PC-9 (cell line): ENCODE measurements at regions not wholly inside any gene's neighbourhood (a gene's known extent, or its start where the extent isn't known, plus 50 kb on each side); places are given as distances from the start of the nearest gene placed in this dataset.

Experiments
- BruUV-seq: library from RNA; stranded (reverse); fragments of 400-500 nt; replicated peaks from 2 replicates; lab custom pipeline; 2021; lab: Mats Ljungman, UMichigan
- CTCF ChIA-PET: fragments of 300-600 bp; sonication (Branson Sonifier 250); formaldehyde crosslinking; loops from one replicate; lab custom pipeline; 2022; ENCODE audit warnings: antibody characterized with exemption; lab: Charles Lee
- POLR2A ChIA-PET: fragments of 300-600 bp; sonication (Branson Sonifier 250); formaldehyde crosslinking; loops from one replicate; lab custom pipeline; 2022; ENCODE audit warnings: antibody characterized with exemption; ENCODE audit not compliant: unreplicated experiment; lab: Charles Lee
- DNase-seq, 2 experiments: peaks; one replicate each; pipeline versions ENCODE4 v3.0.0 to v3.0.0-alpha.2; 2015 to 2022; ENCODE audit warnings: mixed read lengths in 1 of 2
- H2AFZ ChIP-seq: fragments of 200-600 bp; sonication (generic); 2 replicates; pipeline ENCODE4 v1.8.1; 2017; ENCODE audit warnings: antibody characterized with exemption
- H3F3A ChIP-seq: fragments of 200-600 bp; sonication (generic); 2 replicates; pipeline ENCODE4 v1.8.1; 2017; ENCODE audit warnings: antibody characterized with exemption, mild to moderate bottlenecking, low read depth; ENCODE audit not compliant: insufficient read depth
- H3K27ac ChIP-seq: fragments of 200-600 bp; sonication (generic); 2 replicates; pipeline ENCODE4 v1.6.1; 2016; ENCODE audit warnings: mixed run types
- H3K27me3 ChIP-seq: fragments of 200-600 bp; sonication (generic); 2 replicates; pipeline ENCODE4 v1.6.1; 2016; ENCODE audit warnings: low read depth, mixed run types; ENCODE audit not compliant: insufficient read depth
- H3K36me3 ChIP-seq: fragments of 200-600 bp; sonication (generic); 2 replicates; pipeline ENCODE4 v1.6.1; 2016; ENCODE audit warnings: low read depth, mixed run types
- H3K4me1 ChIP-seq: fragments of 200-600 bp; sonication (generic); replicated peaks from 2 replicates; pipeline ENCODE4 v1.6.1; 2016; ENCODE audit warnings: mixed run types; ENCODE audit not compliant: insufficient read depth
- H3K4me2 ChIP-seq: fragments of 200-600 bp; sonication (generic); 2 replicates; pipeline ENCODE4 v1.6.1; 2017; ENCODE audit warnings: mixed run types
- H3K4me3 ChIP-seq: fragments of 200-600 bp; sonication (generic); 2 replicates; pipeline ENCODE4 v1.6.1; 2016; ENCODE audit warnings: mixed run types
- H3K79me2 ChIP-seq: fragments of 200-600 bp; sonication (generic); 2 replicates; pipeline ENCODE4 v1.6.1; 2017; ENCODE audit warnings: low read depth, mixed run types
- H3K9me2 ChIP-seq: fragments of 200-600 bp; sonication (generic); 2 replicates; pipeline ENCODE4 v1.8.1; 2017; ENCODE audit warnings: mild to moderate bottlenecking; ENCODE audit not compliant: insufficient read depth
- H3K9me3 ChIP-seq: fragments of 200-600 bp; sonication (generic); 2 replicates; pipeline ENCODE4 v1.8.1; 2016; ENCODE audit warnings: low read depth; ENCODE audit not compliant: insufficient read depth
- H4K20me1 ChIP-seq: fragments of 200-600 bp; sonication (generic); 2 replicates; pipeline ENCODE4 v1.8.1; 2017; ENCODE audit not compliant: insufficient read depth
- CTCF ChIP-seq: fragments of 200-600 bp; sonication (generic); conservative IDR thresholded peaks from 2 replicates; pipeline ENCODE4 v1.6.1; 2017; ENCODE audit warnings: mixed run types, antibody characterized with exemption, mild to moderate bottlenecking, moderate library complexity
- EZH2 ChIP-seq: fragments of 200-600 bp; sonication (generic); IDR thresholded peaks from 2 replicates; pipeline ENCODE4 v1.8.0; 2017; ENCODE audit warnings: antibody characterized with exemption, low read depth
- intact Hi-C: fragments of 100-400 bp; cut with micrococcal nuclease; formaldehyde crosslinking; loops from one replicate; pipeline ENCODE4 v1.10.0; 2022; ENCODE audit not compliant: unreplicated experiment

GRCh38 chr22:27238935-27239510 is 562.5 kb downstream of the MN1 start:
- H3K27ac ChIP-seq: no peak overlapping the region
- H3K79me2 ChIP-seq: no peaks in the 10 kb centered on the region
- peak overlapping the region; percentile 31; the same call in 1 of the 2 replicates for H3K4me2 ChIP-seq
- no peak overlapping the region for H2AFZ ChIP-seq
- H3K4me1 ChIP-seq: peaks cover 10% of the 10 kb centered on the region
- H3F3A ChIP-seq: no peaks in the 10 kb centered on the region
- no peaks in the 10 kb centered on the region for H3K36me3 ChIP-seq
- ChIA-PET CTCF (no interaction called here), POLR2A (no interaction called here)
- no peaks in the 10 kb centered on the region for H4K20me1 ChIP-seq
- intact Hi-C loops: loop anchor here (1.0 kb wide), 1 partner anchor 37 kb away; no protein-coding TSS in a partner anchor
- H3K27me3 ChIP-seq: no peaks in the 10 kb centered on the region
- DNase-seq: peak; percentile 44 to 73
- BruUV-seq: no TSS peak
- H3K9me3 ChIP-seq: no peaks in the 10 kb centered on the region
- H3K4me3 ChIP-seq: no peak overlapping the region
- TF ChIP-seq CTCF (no peak), EZH2 (no peak)
- no peaks in the 10 kb centered on the region for H3K9me2 ChIP-seq

- no peak overlapping the region for H3K27ac ChIP-seq
- no peaks in the 10 kb centered on the region for H4K20me1 ChIP-seq
- ChIA-PET CTCF (no interaction called here), POLR2A (no interaction called here)
- intact Hi-C loops: loop anchor here (1.0 kb wide), 1 partner anchor 37 kb away; no protein-coding TSS in a partner anchor
- BruUV-seq: no TSS peak
- TF ChIP-seq EZH2: no peak
- H3K4me2 ChIP-seq: peak overlapping the region; percentile 31; the same call in 1 of the 2 replicates
- H3K27me3 ChIP-seq: no peaks in the 10 kb centered on the region
- H3K4me3 ChIP-seq: no peak overlapping the region
- H3K36me3 ChIP-seq: no peaks in the 10 kb centered on the region
- peaks cover 10% of the 10 kb centered on the region for H3K4me1 ChIP-seq
- H3K9me2 ChIP-seq: no peaks in the 10 kb centered on the region
- no peaks in the 10 kb centered on the region for H3F3A ChIP-seq
- no peaks in the 10 kb centered on the region for H3K79me2 ChIP-seq
- H3K9me3 ChIP-seq: no peaks in the 10 kb centered on the region; the same call in 1 of the 2 replicates
- DNase-seq: no peak
- no peak overlapping the region for H2AFZ ChIP-seq
Measured at GRCh38 chr22:27239520-27239919, 562.0 kb downstream of the MN1 start.

DNA sequence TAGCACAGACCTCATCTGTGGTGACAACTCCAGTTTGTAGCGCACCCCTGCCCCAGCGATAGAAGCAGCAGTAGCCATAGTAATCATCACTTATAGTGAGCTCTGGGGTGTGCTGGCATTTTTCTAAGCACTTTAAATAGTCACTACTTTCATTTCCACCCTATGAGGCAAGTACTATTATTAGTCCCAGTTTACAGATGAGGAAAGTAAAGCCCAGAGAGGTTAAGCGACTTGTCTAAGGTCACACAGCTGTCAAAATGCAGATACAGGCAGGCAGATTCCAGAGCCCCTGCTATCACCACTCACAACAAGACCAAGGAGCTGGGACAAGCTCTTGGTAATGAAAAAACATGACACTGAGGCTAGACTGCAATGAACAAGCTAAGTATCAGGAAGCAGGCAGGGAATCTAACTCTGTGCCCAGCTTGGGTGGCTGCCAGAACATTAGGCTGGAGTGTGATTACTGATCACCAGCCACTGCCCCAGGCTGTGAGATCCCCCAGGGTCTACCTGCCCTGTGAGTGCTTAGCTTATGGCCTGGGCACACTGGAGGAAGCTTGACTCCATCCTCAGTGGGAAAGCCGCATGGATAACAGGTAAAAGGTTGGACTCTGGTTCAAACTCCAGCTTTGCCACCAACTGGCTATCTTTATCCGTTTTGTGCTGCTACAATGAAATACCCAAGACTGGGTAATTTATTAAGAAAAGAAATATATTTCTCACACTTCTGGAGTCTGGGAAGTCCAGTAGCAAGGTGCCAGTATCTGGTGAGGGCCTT is 561.1 kb downstream of the MN1 start:
- Histone ChIP-seq H3K4me1 (peaks cover 10% of the 10 kb centered on the region), H3K4me2 (no peak overlapping the region), H3K27me3 (no peaks in the 10 kb centered on the region), H3F3A (no peaks in the 10 kb centered on the region), H3K36me3 (no peaks in the 10 kb centered on the region), H3K4me3 (no peak overlapping the region), H4K20me1 (no peaks in the 10 kb centered on the region), H3K79me2 (no peaks in the 10 kb centered on the region), H3K9me3 (no peaks in the 10 kb centered on the region; the same call in 1 of the 2 replicates), H2AFZ (no peak overlapping the region), H3K27ac (no peak overlapping the region), H3K9me2 (no peaks in the 10 kb centered on the region)
- intact Hi-C loops: no loop called here
- ChIA-PET POLR2A (no interaction called here), CTCF (no interaction called here)
- no peak for DNase-seq
- TF ChIP-seq EZH2: no peak
- no TSS peak for BruUV-seq
